SK-N-SH treated with all-trans-retinoic acid at 6 μM for 48 hours (cell line): ENCODE measurements at regions not wholly inside any gene's neighbourhood (a gene's known extent, or its start where the extent isn't known, plus 50 kb on each side); places are given as distances from the start of the nearest gene placed in this dataset.

Source experiments
- ARNTL ChIP-seq: fragments of 450-650 bp; formaldehyde crosslinking; IDR thresholded peaks from 2 replicates; pipeline ENCODE4 v1.5.0; 2020; ENCODE audit warnings: low read depth, mild to moderate bottlenecking, moderate library complexity, borderline replicate concordance
- BACH2 ChIP-seq: fragments of 250-450 bp; sonication (Bioruptor Pico); IDR thresholded peaks from 2 replicates; pipeline ENCODE4 v1.9.0; 2021; ENCODE audit warnings: mild to moderate bottlenecking, borderline replicate concordance
- CREB5 ChIP-seq: fragments of 250-450 bp; sonication (Bioruptor Pico); IDR thresholded peaks from 2 replicates; pipeline ENCODE4 v1.5.1; 2020; ENCODE audit warnings: low read depth, mild to moderate bottlenecking, moderate library complexity
- CSDC2 ChIP-seq: fragments of 250-450 bp; sonication (Bioruptor Pico); IDR thresholded peaks from 2 replicates; pipeline ENCODE4 v1.5.0; 2020; ENCODE audit warnings: mild to moderate bottlenecking, moderate library complexity
- CSRNP3 ChIP-seq: fragments of 250-450 bp; sonication (Bioruptor Pico); IDR thresholded peaks from 2 replicates; pipeline ENCODE4 v1.5.1; 2021; ENCODE audit warnings: mild to moderate bottlenecking, moderate library complexity
- ESRRG ChIP-seq: fragments of 250-450 bp; sonication (Bioruptor Pico); IDR thresholded peaks from 2 replicates; pipeline ENCODE4 v1.6.1; 2021; ENCODE audit warnings: mild to moderate bottlenecking
- GLIS3 ChIP-seq: fragments of 250-450 bp; sonication (Bioruptor Pico); IDR thresholded peaks from 2 replicates; pipeline ENCODE4 v1.5.0; 2020; ENCODE audit warnings: mild to moderate bottlenecking, moderate library complexity
- OSR1 ChIP-seq: fragments of 250-450 bp; sonication (Bioruptor Pico); IDR thresholded peaks from 2 replicates; pipeline ENCODE4 v1.8.0; 2022; ENCODE audit warnings: moderate library complexity, mild to moderate bottlenecking, inconsistent platforms
- PATZ1 ChIP-seq: fragments of 250-450 bp; sonication (Bioruptor Pico); IDR thresholded peaks from 2 replicates; pipeline ENCODE4 v1.8.0; 2020; ENCODE audit warnings: mild to moderate bottlenecking, moderate library complexity, borderline replicate concordance
- PPARA ChIP-seq: fragments of 250-450 bp; sonication (Bioruptor Pico); IDR thresholded peaks from 2 replicates; pipeline ENCODE4 v1.5.0; 2020; ENCODE audit warnings: mild to moderate bottlenecking, borderline replicate concordance
- RARB ChIP-seq: fragments of 250-450 bp; sonication (Bioruptor Pico); IDR thresholded peaks from 2 replicates; pipeline ENCODE4 v1.8.0; 2021; ENCODE audit warnings: mild to moderate bottlenecking, moderate library complexity
- ZC3H10 ChIP-seq: fragments of 250-450 bp; sonication (Bioruptor Pico); IDR thresholded peaks from 2 replicates; pipeline ENCODE4 v1.5.1; 2021; ENCODE audit warnings: mild to moderate bottlenecking, moderate library complexity
- ZNF565 ChIP-seq: fragments of 450-650 bp; formaldehyde crosslinking; conservative IDR thresholded peaks from 2 replicates; pipeline ENCODE4 v1.5.0; 2020; ENCODE audit warnings: low read depth, mild to moderate bottlenecking, moderate library complexity
- ZNF8 ChIP-seq: fragments of 450-650 bp; formaldehyde crosslinking; IDR thresholded peaks from 2 replicates; pipeline ENCODE4 v1.5.0; 2020; ENCODE audit warnings: mild to moderate bottlenecking, moderate library complexity

GRCh38 chr4:111755571-111755970 lies 389.7 kb upstream of the FAM241A start:
- no peak for TF ChIP-seq PATZ1 (CRISPR knock-in tag)
- no peak for TF ChIP-seq PPARA (CRISPR knock-in tag)
- TF ChIP-seq OSR1 (CRISPR knock-in tag), result no peak
- no peak for TF ChIP-seq RARB (CRISPR knock-in tag)
- no peak for TF ChIP-seq CREB5
- no peak for TF ChIP-seq ZNF8
- no peak for TF ChIP-seq ZNF565 (CRISPR knock-in tag)
- TF ChIP-seq CSRNP3, result no peak
- no peak for TF ChIP-seq CSDC2 (CRISPR knock-in tag)
- TF ChIP-seq ZC3H10 (CRISPR knock-in tag), result no peak
- no peak for TF ChIP-seq BACH2 (CRISPR knock-in tag)
- TF ChIP-seq GLIS3 (CRISPR knock-in tag), result no peak
- TF ChIP-seq ESRRG (CRISPR knock-in tag), result no peak
- no peak for TF ChIP-seq ARNTL (CRISPR knock-in tag)
